Right forelimb (tissue), 1 donor: ENCODE measurements at regions not wholly inside any gene's neighbourhood (a gene's known extent, or its start where the extent isn't known, plus 50 kb on each side); places are given as distances from the start of the nearest gene placed in this dataset.

Experiments
- DNase-seq: peaks from one replicate; pipeline ENCODE4 v3.0.0-alpha.2; 2018

GRCh38 chr3:31232055-31233025 lies 300.4 kb upstream of the STT3B start:
- no peak for DNase-seq

GRCh38 chr3:31234145-31234544 lies 298.6 kb upstream of the STT3B start:
- no peak for DNase-seq

GRCh38 chr3:31235062-31235700 lies 297.5 kb upstream of the STT3B start:
- DNase-seq = no peak

GRCh38 chr3:31237887-31238286 lies 294.8 kb upstream of the STT3B start:
- DNase-seq = no peak

- DNase-seq = no peak
Measured at GRCh38 chr3:31240013-31240412, 292.7 kb upstream of the STT3B start.

GRCh38 chr3:31240466-31240865 lies 292.3 kb upstream of the STT3B start:
- DNase-seq = no peak

- no peak for DNase-seq
Measured at GRCh38 chr3:31240874-31241273, 291.9 kb upstream of the STT3B start.

GRCh38 chr3:31241533-31241932 lies 291.2 kb upstream of the STT3B start:
- no peak for DNase-seq

- no peak for DNase-seq
Measured at GRCh38 chr3:31242026-31242960, 290.4 kb upstream of the STT3B start.

- DNase-seq = no peak
Measured at GRCh38 chr3:31244929-31245817, 287.6 kb upstream of the STT3B start.

- DNase-seq = no peak
Measured at GRCh38 chr3:31246293-31247062, 286.2 kb upstream of the STT3B start.

GRCh38 chr3:31247063-31247447 lies 285.7 kb upstream of the STT3B start:
- no peak for DNase-seq

- no peak for DNase-seq
Measured at GRCh38 chr3:31247850-31248562, 284.7 kb upstream of the STT3B start.

- DNase-seq = no peak
Measured at GRCh38 chr3:31248563-31248992, 284.1 kb upstream of the STT3B start.

GRCh38 chr3:31249545-31249944 lies 283.2 kb upstream of the STT3B start:
- DNase-seq = no peak

- no peak for DNase-seq
Measured at GRCh38 chr3:31250116-31250777, 282.5 kb upstream of the STT3B start.

GRCh38 chr3:31251083-31251482 lies 281.6 kb upstream of the STT3B start:
- DNase-seq = no peak

GRCh38 chr3:31252216-31253185 lies 280.2 kb upstream of the STT3B start:
- DNase-seq = no peak

GRCh38 chr3:31253782-31254181 lies 278.9 kb upstream of the STT3B start:
- no peak for DNase-seq
